OCI-LY3 (cell line): ENCODE measurements at regions not wholly inside any gene's neighbourhood (a gene's known extent, or its start where the extent isn't known, plus 50 kb on each side); places are given as distances from the start of the nearest gene placed in this dataset.

Experiments
- CTCF ChIP-seq: fragments of 200-600, 300-600 bp; sonication (generic); IDR thresholded peaks from 2 replicates; pipeline ENCODE4 v1.5.1; 2014; ENCODE audit warnings: antibody characterized with exemption, low read length, low read depth
- EZH2phosphoT487 ChIP-seq: fragments of 200-600 bp; shearing (Covaris generic); IDR thresholded peaks from 2 replicates; pipeline ENCODE4 v1.6.1; 2018; ENCODE audit warnings: antibody characterized with exemption, mixed run types, low read depth

DNA sequence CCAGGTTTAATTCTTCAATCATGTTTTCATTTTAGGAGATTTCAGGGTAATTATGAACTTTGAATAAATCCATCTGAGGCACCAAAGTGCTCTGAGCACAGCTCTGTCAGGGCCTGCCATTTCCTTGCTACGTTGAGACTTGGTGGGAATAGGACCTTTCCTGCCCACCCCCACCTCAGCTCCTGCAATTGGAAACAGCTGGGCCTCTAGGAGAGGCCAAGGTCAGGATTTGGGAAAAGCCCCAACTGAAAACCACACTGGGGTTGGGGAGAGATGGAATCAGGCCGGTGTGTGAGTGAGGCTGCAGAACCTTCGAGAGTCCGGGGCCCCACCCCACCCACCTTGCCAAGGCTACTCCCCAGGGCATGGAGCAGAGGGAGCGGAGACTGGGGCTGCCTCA lies 212.7 kb upstream of the BCOR start:
- no peak for TF ChIP-seq CTCF
- no peak for TF ChIP-seq EZH2phosphoT487
